SK-N-SH treated with all-trans-retinoic acid at 6 μM for 48 hours (cell line): ENCODE measurements at regions not wholly inside any gene's neighbourhood (a gene's known extent, or its start where the extent isn't known, plus 50 kb on each side); places are given as distances from the start of the nearest gene placed in this dataset.

ENCODE experiments used
- ATAC-seq: fragments of 200-7000 bp; cut with Tn5 transposase; 3 replicates; pipeline ENCODE4 v1.9.1; 2020; ENCODE audit warnings: mild to moderate bottlenecking, moderate library complexity
- ARNTL ChIP-seq: fragments of 450-650 bp; formaldehyde crosslinking; IDR thresholded peaks from 2 replicates; pipeline ENCODE4 v1.5.0; 2020; ENCODE audit warnings: low read depth, mild to moderate bottlenecking, moderate library complexity, borderline replicate concordance
- BACH2 ChIP-seq: fragments of 250-450 bp; sonication (Bioruptor Pico); IDR thresholded peaks from 2 replicates; pipeline ENCODE4 v1.9.0; 2021; ENCODE audit warnings: mild to moderate bottlenecking, borderline replicate concordance
- CSDC2 ChIP-seq: fragments of 250-450 bp; sonication (Bioruptor Pico); IDR thresholded peaks from 2 replicates; pipeline ENCODE4 v1.5.0; 2020; ENCODE audit warnings: mild to moderate bottlenecking, moderate library complexity
- ESRRG ChIP-seq: fragments of 250-450 bp; sonication (Bioruptor Pico); IDR thresholded peaks from 2 replicates; pipeline ENCODE4 v1.6.1; 2021; ENCODE audit warnings: mild to moderate bottlenecking
- GLIS3 ChIP-seq: fragments of 250-450 bp; sonication (Bioruptor Pico); IDR thresholded peaks from 2 replicates; pipeline ENCODE4 v1.5.0; 2020; ENCODE audit warnings: mild to moderate bottlenecking, moderate library complexity
- ISL1 ChIP-seq: fragments of 250-450 bp; sonication (Bioruptor Pico); IDR thresholded peaks from 2 replicates; pipeline ENCODE4 v2.1.2; 2022; ENCODE audit warnings: mild to moderate bottlenecking, moderate library complexity
- OSR1 ChIP-seq: fragments of 250-450 bp; sonication (Bioruptor Pico); IDR thresholded peaks from 2 replicates; pipeline ENCODE4 v1.8.0; 2022; ENCODE audit warnings: moderate library complexity, mild to moderate bottlenecking, inconsistent platforms
- PPARA ChIP-seq: fragments of 250-450 bp; sonication (Bioruptor Pico); IDR thresholded peaks from 2 replicates; pipeline ENCODE4 v1.5.0; 2020; ENCODE audit warnings: mild to moderate bottlenecking, borderline replicate concordance
- RARB ChIP-seq: fragments of 250-450 bp; sonication (Bioruptor Pico); IDR thresholded peaks from 2 replicates; pipeline ENCODE4 v1.8.0; 2021; ENCODE audit warnings: mild to moderate bottlenecking, moderate library complexity
- SNAI2 ChIP-seq: fragments of 250-450 bp; sonication (Bioruptor Pico); IDR thresholded peaks from 2 replicates; pipeline ENCODE4 v1.5.0; 2020; ENCODE audit warnings: mild to moderate bottlenecking, moderate library complexity
- TCF4 ChIP-seq: fragments of 250-450 bp; sonication (Bioruptor Pico); IDR thresholded peaks from 2 replicates; pipeline ENCODE4 v1.8.0; 2021; ENCODE audit warnings: mild to moderate bottlenecking, moderate library complexity, borderline replicate concordance
- TOX ChIP-seq: fragments of 250-450 bp; sonication (Bioruptor Pico); IDR thresholded peaks from 2 replicates; pipeline ENCODE4 v1.8.0; 2021; ENCODE audit warnings: mild to moderate bottlenecking, moderate library complexity, borderline replicate concordance
- ZC3H10 ChIP-seq: fragments of 250-450 bp; sonication (Bioruptor Pico); IDR thresholded peaks from 2 replicates; pipeline ENCODE4 v1.5.1; 2021; ENCODE audit warnings: mild to moderate bottlenecking, moderate library complexity
- ZFP3 ChIP-seq: fragments of 250-450 bp; sonication (Bioruptor Pico); IDR thresholded peaks from 2 replicates; pipeline ENCODE4 v1.5.0; 2020; ENCODE audit warnings: mild to moderate bottlenecking, moderate library complexity
- ZFP30 ChIP-seq: fragments of 450-650 bp; formaldehyde crosslinking; IDR thresholded peaks from 2 replicates; pipeline ENCODE4 v1.5.0; 2022; ENCODE audit warnings: mild to moderate bottlenecking, moderate library complexity
- ZNF565 ChIP-seq: fragments of 450-650 bp; formaldehyde crosslinking; conservative IDR thresholded peaks from 2 replicates; pipeline ENCODE4 v1.5.0; 2020; ENCODE audit warnings: low read depth, mild to moderate bottlenecking, moderate library complexity
- ZNF70 ChIP-seq: fragments of 450-650 bp; formaldehyde crosslinking; IDR thresholded peaks from 2 replicates; pipeline ENCODE4 v1.5.0; 2020; ENCODE audit warnings: mild to moderate bottlenecking, moderate library complexity
- ZNF8 ChIP-seq: fragments of 450-650 bp; formaldehyde crosslinking; IDR thresholded peaks from 2 replicates; pipeline ENCODE4 v1.5.0; 2020; ENCODE audit warnings: mild to moderate bottlenecking, moderate library complexity
- TF ChIP-seq, protein P1 (sequence below): fragments of 250-450 bp; sonication (Bioruptor Pico); IDR thresholded peaks from 2 replicates; pipeline ENCODE4 v1.5.0; 2020; ENCODE audit warnings: mild to moderate bottlenecking, moderate library complexity
- TF ChIP-seq, protein P2 (sequence below): fragments of 250-450 bp; sonication (Bioruptor Pico); IDR thresholded peaks from 2 replicates; pipeline ENCODE4 v1.5.1; 2021; ENCODE audit warnings: mild to moderate bottlenecking, moderate library complexity
- TF ChIP-seq, protein P3 (sequence below): fragments of 250-450 bp; sonication (Bioruptor Pico); IDR thresholded peaks from 2 replicates; pipeline ENCODE4 v1.8.0; 2020; ENCODE audit warnings: mild to moderate bottlenecking, moderate library complexity, borderline replicate concordance
- TF ChIP-seq, protein P4 (sequence below): fragments of 250-450 bp; sonication (Bioruptor Pico); IDR thresholded peaks from 2 replicates; pipeline ENCODE4 v1.5.1; 2020; ENCODE audit warnings: low read depth, mild to moderate bottlenecking, moderate library complexity
- TF ChIP-seq, protein P5 (sequence below): fragments of 250-450 bp; sonication (Bioruptor Pico); IDR thresholded peaks from 2 replicates; pipeline ENCODE4 v1.8.0; 2021; ENCODE audit warnings: low read depth, mild to moderate bottlenecking, moderate library complexity, borderline replicate concordance

DNA sequence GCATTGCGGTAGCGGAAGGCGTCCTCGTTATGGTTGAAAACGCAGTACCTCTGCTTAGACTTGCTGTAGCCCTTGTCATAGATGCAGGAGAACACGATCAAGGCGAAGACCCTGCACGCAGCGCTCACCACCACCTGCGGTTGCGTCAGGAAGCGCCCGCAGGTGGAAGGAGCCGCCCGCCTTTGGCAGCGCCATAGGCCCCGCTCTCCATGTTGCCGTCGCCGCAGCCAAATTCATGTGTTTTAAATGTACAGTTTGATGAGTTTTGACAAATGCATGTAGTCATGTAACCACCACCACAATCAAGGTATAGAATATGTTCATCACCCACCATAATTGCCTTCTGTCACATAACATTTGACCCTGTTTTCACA lies 84.9 kb upstream of the CEP78 start:
- ATAC-seq, result no peak
- no peak for TF ChIP-seq ZC3H10 (CRISPR knock-in tag)
- TF ChIP-seq ZNF70 (CRISPR knock-in tag), result no peak
- TF ChIP-seq ARNTL (CRISPR knock-in tag), result no peak
- TF ChIP-seq, protein P1, sequence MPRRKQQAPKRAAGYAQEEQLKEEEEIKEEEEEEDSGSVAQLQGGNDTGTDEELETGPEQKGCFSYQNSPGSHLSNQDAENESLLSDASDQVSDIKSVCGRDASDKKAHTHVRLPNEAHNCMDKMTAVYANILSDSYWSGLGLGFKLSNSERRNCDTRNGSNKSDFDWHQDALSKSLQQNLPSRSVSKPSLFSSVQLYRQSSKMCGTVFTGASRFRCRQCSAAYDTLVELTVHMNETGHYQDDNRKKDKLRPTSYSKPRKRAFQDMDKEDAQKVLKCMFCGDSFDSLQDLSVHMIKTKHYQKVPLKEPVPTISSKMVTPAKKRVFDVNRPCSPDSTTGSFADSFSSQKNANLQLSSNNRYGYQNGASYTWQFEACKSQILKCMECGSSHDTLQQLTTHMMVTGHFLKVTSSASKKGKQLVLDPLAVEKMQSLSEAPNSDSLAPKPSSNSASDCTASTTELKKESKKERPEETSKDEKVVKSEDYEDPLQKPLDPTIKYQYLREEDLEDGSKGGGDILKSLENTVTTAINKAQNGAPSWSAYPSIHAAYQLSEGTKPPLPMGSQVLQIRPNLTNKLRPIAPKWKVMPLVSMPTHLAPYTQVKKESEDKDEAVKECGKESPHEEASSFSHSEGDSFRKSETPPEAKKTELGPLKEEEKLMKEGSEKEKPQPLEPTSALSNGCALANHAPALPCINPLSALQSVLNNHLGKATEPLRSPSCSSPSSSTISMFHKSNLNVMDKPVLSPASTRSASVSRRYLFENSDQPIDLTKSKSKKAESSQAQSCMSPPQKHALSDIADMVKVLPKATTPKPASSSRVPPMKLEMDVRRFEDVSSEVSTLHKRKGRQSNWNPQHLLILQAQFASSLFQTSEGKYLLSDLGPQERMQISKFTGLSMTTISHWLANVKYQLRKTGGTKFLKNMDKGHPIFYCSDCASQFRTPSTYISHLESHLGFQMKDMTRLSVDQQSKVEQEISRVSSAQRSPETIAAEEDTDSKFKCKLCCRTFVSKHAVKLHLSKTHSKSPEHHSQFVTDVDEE, result no peak
- TF ChIP-seq, protein P2, sequence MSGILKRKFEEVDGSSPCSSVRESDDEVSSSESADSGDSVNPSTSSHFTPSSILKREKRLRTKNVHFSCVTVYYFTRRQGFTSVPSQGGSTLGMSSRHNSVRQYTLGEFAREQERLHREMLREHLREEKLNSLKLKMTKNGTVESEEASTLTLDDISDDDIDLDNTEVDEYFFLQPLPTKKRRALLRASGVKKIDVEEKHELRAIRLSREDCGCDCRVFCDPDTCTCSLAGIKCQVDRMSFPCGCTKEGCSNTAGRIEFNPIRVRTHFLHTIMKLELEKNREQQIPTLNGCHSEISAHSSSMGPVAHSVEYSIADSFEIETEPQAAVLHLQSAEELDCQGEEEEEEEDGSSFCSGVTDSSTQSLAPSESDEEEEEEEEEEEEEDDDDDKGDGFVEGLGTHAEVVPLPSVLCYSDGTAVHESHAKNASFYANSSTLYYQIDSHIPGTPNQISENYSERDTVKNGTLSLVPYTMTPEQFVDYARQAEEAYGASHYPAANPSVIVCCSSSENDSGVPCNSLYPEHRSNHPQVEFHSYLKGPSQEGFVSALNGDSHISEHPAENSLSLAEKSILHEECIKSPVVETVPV, result no peak
- no peak for TF ChIP-seq TCF4
- TF ChIP-seq, protein P3, sequence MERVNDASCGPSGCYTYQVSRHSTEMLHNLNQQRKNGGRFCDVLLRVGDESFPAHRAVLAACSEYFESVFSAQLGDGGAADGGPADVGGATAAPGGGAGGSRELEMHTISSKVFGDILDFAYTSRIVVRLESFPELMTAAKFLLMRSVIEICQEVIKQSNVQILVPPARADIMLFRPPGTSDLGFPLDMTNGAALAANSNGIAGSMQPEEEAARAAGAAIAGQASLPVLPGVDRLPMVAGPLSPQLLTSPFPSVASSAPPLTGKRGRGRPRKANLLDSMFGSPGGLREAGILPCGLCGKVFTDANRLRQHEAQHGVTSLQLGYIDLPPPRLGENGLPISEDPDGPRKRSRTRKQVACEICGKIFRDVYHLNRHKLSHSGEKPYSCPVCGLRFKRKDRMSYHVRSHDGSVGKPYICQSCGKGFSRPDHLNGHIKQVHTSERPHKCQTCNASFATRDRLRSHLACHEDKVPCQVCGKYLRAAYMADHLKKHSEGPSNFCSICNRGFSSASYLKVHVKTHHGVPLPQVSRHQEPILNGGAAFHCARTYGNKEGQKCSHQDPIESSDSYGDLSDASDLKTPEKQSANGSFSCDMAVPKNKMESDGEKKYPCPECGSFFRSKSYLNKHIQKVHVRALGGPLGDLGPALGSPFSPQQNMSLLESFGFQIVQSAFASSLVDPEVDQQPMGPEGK, result no peak
- TF ChIP-seq GLIS3 (CRISPR knock-in tag), result no peak
- TF ChIP-seq, protein P4, sequence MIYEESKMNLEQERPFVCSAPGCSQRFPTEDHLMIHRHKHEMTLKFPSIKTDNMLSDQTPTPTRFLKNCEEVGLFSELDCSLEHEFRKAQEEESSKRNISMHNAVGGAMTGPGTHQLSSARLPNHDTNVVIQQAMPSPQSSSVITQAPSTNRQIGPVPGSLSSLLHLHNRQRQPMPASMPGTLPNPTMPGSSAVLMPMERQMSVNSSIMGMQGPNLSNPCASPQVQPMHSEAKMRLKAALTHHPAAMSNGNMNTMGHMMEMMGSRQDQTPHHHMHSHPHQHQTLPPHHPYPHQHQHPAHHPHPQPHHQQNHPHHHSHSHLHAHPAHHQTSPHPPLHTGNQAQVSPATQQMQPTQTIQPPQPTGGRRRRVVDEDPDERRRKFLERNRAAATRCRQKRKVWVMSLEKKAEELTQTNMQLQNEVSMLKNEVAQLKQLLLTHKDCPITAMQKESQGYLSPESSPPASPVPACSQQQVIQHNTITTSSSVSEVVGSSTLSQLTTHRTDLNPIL (CRISPR knock-in tag), result no peak
- no peak for TF ChIP-seq ZFP30 (CRISPR knock-in tag)
- no peak for TF ChIP-seq BACH2 (CRISPR knock-in tag)
- no peak for TF ChIP-seq ZFP3 (CRISPR knock-in tag)
- TF ChIP-seq OSR1 (CRISPR knock-in tag), result no peak
- TF ChIP-seq RARB (CRISPR knock-in tag), result no peak
- no peak for TF ChIP-seq TOX
- no peak for TF ChIP-seq ESRRG (CRISPR knock-in tag)
- TF ChIP-seq ZNF565 (CRISPR knock-in tag), result no peak
- no peak for TF ChIP-seq CSDC2 (CRISPR knock-in tag)

DNA sequence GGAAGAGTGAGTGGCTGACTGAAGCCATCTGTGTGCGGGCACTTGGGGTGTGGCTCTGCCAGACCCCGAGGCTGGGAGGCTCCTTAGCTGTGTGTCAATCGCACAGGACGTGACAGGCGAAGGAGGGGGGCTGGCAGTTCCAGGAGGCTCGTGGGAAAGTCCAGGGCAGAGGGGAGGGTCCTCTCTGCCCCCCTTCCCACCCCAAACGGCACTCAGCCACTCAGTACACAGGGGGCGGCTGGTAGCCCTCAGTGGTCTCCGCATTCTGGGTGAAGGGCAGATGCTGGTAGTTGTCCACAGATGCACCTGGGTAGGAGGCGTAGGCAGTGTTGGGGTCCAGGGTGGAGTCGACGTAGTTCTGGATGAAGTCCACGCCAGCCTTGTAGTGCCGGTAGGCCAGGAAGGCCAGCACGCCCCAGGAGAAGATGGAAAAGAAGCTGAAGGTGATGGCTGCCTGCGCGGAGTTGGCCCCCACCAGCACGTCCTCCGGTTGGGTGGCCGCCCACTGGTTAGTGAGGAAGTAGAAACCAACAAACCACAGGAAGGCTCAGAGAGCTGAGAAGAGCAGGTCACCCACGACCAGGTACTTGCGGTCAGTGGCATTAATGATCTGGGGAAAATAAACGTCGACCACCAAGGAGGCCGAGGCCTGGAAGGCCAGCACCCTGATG lies 85.4 kb upstream of the CEP78 start:
- TF ChIP-seq ZNF565 (CRISPR knock-in tag) (no peak), ARNTL (CRISPR knock-in tag) (no peak), ZFP30 (CRISPR knock-in tag) (no peak), ISL1 (CRISPR knock-in tag) (no peak), ZFP3 (CRISPR knock-in tag) (no peak), BACH2 (CRISPR knock-in tag) (no peak), TCF4 (no peak), ZNF8 (no peak), SNAI2 (no peak), PPARA (CRISPR knock-in tag) (no peak), ESRRG (CRISPR knock-in tag) (no peak), CSDC2 (CRISPR knock-in tag) (no peak), ZC3H10 (CRISPR knock-in tag) (no peak), GLIS3 (CRISPR knock-in tag) (no peak)
- TF ChIP-seq, protein P4 (CRISPR knock-in tag), result no peak
- TF ChIP-seq, protein P5, sequence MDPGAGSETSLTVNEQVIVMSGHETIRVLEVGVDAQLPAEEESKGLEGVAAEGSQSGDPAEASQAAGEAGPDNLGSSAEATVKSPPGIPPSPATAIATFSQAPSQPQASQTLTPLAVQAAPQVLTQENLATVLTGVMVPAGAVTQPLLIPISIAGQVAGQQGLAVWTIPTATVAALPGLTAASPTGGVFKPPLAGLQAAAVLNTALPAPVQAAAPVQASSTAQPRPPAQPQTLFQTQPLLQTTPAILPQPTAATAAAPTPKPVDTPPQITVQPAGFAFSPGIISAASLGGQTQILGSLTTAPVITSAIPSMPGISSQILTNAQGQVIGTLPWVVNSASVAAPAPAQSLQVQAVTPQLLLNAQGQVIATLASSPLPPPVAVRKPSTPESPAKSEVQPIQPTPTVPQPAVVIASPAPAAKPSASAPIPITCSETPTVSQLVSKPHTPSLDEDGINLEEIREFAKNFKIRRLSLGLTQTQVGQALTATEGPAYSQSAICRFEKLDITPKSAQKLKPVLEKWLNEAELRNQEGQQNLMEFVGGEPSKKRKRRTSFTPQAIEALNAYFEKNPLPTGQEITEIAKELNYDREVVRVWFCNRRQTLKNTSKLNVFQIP, result no peak
- no peak for ATAC-seq
